Non-pigmented ciliary epithelial cell (primary cell): ENCODE measurements at regions not wholly inside any gene's neighbourhood (a gene's known extent, or its start where the extent isn't known, plus 50 kb on each side); places are given as distances from the start of the nearest gene placed in this dataset.

Experiments used
- DNase-seq: peaks from one replicate; pipeline ENCODE4 v3.0.0-alpha.2; 2010; ENCODE audit warnings: low read depth

DNA sequence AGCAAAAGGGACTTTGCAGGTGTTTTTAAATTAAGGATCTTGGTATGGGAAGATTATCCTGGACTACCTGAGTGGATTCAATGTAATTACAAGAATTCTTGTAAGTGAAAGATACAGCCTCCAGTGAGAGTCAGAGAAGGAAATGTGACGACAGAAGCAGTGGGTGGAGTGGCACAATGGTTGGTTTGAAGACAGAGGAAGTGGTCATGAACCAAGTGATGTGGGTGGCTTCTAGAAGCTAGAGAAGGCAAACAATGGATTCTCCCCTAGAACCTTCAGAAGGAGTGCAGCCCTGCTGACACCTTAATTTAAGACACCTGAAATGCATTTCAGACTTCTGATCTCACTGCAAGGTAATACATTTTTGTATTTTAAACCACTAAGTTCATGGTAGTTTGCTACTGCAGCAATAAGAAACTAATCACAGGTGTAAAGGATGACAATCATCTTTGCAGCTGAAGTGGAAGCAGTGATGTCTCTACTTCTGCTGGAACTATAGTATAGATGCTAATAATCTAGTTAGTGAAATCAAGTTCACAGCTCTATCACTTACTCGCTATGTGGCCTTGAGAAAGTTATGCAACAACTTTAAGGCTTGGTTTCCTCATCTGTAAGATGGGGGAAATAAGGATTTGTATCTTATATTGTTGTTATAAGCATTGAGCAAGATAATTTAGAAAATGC is 403.4 kb upstream of the SUCLG2 start:
- no peak for DNase-seq

GRCh38 chr3:68056556-68056955 is 402.1 kb upstream of the SUCLG2 start:
- DNase-seq = no peak

- DNase-seq = no peak
These were observed 400.8 kb upstream of the SUCLG2 start for GRCh38 chr3:68055215-68055614.

GRCh38 chr3:68049776-68050175 is 395.4 kb upstream of the SUCLG2 start:
- no peak for DNase-seq

DNA sequence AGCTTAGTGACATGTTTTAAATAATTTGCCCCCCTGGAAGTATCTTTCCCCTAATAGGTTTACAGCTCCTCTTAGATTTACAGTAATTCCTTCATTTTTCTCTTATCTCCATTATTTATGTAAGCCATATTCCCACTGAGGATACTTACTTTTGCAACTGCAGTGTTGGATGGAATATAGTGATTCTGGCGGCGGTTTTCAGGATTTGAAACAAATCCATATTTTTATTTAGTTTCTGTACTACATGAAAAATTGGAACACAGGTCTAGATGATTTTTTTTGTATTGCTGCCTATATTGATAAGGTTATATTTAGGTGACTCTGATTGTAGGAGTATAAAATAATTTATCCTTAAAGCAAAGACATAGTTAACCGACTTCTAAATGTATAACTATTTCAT is 391.6 kb upstream of the SUCLG2 start:
- DNase-seq = no peak

DNA sequence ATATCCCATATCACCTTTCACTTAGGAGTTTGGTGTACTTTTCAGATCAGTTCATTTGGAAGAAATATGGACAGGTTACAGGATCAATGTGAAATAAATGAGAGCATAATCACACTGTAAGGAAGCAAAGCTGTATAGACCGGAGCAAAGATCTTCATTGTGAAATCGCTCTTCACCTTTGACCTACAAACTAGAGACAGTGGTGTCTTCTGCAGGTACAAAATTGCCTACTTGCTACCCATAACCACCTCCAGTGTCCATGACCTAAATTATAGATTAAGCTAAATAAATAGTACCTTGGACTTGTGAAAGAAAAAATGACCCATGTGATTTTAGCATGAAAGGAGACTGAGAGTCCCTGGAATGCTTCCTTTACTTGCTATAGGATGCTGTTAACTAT is 379.5 kb upstream of the SUCLG2 start:
- no peak for DNase-seq

DNA sequence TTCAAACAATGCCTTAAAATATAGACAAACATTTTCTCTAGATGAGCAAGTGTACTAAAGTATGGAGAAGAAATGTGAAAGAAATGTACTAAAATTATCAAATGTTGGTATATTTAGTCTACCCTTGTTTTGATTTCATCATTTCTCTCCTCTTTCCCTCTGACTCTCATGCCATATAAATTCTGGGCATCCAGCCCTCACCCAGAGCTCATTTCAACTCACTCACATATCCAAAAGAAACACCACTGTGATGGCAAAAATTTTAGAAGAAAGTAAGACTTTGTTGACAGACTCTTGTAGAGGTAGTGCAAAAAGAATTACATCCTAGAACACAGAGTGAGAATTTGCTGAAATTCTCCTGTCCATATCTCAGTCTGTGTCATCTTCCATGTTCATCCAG is 377.8 kb upstream of the SUCLG2 start:
- no peak for DNase-seq

- DNase-seq = no peak
These were observed 370.8 kb upstream of the SUCLG2 start for GRCh38 chr3:68025189-68025588.

- DNase-seq = no peak
These were observed 365.5 kb upstream of the SUCLG2 start for GRCh38 chr3:68019876-68020275.

DNA sequence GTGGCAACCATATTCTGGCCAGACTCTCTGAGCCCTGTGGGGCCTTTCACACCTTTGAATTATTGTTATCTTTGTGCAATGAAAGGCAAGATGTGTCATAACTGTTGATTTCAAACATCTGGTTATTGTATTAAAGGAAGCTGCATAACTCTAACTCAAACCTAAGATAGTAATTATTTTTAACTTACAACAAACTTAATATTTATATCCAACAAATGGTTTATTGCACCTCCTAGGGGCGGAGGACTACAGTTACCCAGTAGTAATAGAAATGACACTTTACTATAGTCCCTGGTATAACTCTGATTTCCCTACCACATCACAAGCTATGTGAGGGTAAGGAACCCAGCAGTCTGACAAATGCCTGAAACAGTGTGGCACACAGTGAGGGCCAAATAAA is 363.9 kb upstream of the SUCLG2 start:
- DNase-seq = no peak

DNA sequence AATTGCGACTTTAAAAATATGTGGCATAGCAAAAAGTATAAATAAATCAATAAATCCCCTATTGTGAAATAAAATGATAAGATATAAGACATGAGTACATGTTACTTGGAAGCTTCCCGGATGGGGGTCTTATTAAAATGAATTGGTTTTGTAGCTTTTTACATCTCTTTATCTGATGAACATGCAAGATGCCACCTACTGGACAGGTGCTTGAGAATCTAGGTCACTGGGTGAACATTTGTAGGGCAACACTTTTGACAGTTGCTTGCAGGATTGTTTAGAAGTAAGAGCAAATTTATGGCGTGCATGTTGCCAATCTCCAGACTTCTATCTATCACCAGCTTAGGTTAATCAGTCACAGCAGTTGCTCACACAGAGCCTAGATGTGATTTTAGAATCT is 362.7 kb upstream of the SUCLG2 start:
- no peak for DNase-seq

DNA sequence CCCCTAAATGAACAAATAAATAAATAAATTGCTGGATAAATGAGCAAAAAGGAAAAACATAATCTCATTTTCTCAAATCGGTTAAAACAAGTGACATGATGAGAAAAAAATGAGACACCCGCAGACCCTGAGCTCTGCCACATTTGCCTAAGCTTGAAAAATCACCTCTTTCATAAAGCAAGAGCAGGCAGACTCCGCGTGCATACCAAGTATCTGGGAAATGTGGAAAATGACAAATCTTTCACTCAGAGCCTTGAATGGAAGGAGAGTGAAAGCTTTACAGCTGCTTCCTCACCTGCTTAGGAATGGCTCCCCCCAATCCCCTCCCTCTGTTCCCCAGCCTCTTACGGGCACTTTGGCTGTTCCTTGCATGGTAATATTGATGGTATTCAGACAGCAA is 355.5 kb upstream of the SUCLG2 start:
- DNase-seq = no peak

DNA sequence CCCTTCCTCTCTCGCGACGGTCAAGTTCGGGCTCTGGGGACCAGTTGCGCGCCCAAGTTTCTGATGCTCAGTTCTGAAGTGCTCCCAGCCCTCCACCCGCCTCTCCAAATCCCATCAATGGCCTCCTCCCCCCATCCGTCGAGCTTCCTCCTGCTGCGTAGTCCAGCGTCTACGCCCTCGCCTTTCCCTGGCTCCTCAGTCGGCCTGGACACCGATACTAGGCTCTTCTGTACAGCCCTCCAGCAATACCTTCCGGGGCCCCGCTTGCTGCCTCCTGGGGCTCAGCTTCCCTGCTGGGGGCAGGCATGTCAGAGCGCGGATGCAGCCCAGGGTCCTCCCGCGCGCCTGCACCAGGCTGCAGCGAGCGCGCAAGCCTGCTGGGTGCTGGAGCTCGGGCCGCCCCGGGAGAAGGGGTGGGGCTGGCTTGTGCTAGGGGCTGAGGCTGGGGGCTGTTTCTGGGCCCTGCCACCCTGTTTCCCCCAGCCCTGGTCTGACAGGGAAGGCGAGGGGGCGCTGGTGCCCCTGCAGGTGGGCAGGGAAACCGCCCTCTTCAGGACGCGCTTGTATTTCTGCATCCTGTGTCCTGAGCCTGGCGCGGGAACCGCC is 353.3 kb upstream of the SUCLG2 start:
- DNase-seq = no peak

DNA sequence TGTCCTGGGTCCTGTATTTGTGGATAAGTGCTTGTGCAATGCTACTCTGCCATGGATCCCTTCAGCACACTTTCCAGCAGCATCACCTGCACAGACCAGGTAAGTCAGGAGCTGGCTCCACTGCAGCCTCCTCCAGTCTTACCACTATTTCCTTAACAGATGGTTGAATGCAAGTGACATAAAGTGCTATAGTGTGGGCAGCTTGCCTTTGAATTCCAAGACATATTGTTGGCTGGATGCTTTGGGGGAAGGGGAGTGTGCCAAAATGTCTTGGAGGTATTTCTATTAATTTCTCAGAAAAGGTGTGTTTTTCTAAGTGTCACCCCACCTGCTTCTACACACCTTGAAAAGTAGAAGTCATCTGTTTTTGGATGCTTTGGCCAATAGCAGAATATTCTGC is 352.2 kb upstream of the SUCLG2 start:
- DNase-seq = no peak

GRCh38 chr3:68004091-68004490 is 349.7 kb upstream of the SUCLG2 start:
- no peak for DNase-seq

- DNase-seq = no peak
These were observed 343.9 kb upstream of the SUCLG2 start for GRCh38 chr3:67998281-67998680.

GRCh38 chr3:67995206-67995605 is 340.8 kb upstream of the SUCLG2 start:
- DNase-seq = no peak

DNA sequence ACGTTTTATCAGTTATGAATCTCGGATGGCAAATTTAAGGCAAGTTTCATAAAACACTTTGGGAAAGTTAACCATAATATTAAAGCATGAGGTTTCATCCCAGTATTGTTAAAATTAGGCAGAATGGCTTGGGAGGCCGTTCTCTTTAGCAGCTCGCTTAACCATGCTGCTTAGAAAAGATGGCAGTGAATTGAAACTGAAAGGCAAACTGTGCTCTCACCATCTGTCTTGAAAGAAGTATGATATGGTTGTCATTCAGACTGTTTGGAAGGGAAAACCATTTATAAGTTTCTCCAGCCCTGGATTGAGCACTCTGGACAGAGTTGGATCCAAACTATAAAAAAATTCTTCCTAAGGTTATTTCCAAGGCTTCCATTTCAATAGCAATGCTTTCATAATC is 332.3 kb upstream of the SUCLG2 start:
- DNase-seq = no peak

DNA sequence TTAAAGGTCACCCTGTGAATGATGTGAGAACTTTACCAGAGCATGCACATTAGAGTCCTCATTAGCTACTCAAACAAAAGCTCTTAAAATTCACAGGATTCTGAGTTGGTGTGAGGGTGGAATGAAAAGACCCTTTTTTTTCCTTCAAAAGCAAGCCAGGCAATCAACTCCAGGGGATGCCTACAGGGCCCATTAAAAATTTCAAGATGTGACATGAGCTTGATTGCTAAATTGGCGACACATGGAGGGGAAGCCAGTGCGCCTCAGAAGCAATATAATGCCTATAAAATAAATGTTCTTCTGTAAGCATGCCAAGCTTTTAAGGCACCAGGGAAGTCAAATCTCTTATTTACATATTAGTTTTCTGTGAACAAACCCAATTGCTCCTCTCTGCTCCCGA is 328.8 kb upstream of the SUCLG2 start:
- no peak for DNase-seq

- no peak for DNase-seq
These were observed 326.7 kb upstream of the SUCLG2 start for GRCh38 chr3:67981077-67981476.

GRCh38 chr3:67979342-67979741 is 324.9 kb upstream of the SUCLG2 start:
- DNase-seq = no peak

GRCh38 chr3:67977762-67978161 is 323.4 kb upstream of the SUCLG2 start:
- no peak for DNase-seq

DNA sequence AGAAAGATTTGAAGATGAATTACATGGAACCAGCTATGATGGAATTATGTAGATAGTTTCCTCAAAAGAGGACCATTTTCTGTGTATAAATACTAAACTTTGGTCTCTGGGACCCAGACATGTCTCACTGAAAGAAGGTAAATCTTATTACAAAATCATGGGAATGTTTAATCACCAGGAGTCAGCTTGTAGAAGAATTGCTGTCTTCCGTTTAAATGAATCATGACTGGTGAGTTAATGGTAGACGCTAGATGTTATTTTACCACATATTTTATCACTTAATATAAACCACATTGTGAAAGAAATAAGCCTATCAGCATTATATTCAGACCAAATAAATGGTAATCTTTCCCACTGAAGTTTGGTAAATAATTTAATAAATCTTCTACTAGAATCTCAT is 322.3 kb upstream of the SUCLG2 start:
- DNase-seq = peak; percentile 6

DNA sequence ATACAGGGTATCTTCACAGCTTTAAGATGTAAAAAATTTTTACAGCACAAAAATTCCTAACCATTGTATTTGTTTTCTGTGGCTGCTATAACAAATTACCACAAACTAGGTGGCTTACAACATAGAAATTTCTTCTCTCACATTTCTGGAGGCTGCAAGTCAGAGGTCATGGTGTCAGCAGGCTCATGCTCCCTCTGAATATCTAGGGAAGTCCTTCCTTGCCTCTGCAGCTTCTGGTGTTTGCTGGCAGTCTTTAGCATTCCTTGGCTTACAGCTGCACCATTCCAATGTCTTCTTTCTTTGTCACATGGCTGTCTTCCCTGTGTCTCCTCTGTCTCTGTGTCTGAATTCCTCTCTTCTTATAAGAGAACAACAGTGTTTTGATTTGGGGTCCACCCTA is 310.2 kb upstream of the SUCLG2 start:
- DNase-seq = no peak
